H1 (cell line): ENCODE measurements at regions not wholly inside any gene's neighbourhood (a gene's known extent, or its start where the extent isn't known, plus 50 kb on each side); places are given as distances from the start of the nearest gene placed in this dataset.

Experiments used
- CTCF ChIA-PET: fragments of 300-600 bp; sonication (Branson Sonifier 250); formaldehyde crosslinking; loops from one replicate; lab custom pipeline; 2021; ENCODE audit not compliant: partially characterized antibody; lab: Charles Lee
- POLR2A ChIA-PET: fragments of 300-600 bp; sonication (Branson Sonifier 250); formaldehyde crosslinking; loops from one replicate; lab custom pipeline; 2021; ENCODE audit warnings: inconsistent platforms; ENCODE audit not compliant: partially characterized antibody; lab: Charles Lee
- DNase-seq, 2 experiments: peaks; one replicate each; pipeline versions ENCODE4 v3.0.0 to v3.0.0-alpha.2; 2010 to 2022; ENCODE audit warnings: low spot score in 2 of 2, low read depth in 1 of 2, mixed read lengths in 1 of 2
- FAIRE-seq: peaks from 2 replicates; lab custom pipeline; 2011; peaks lifted over from hg19 to GRCh38; lab: Jason Lieb, UNC
- H2AFZ ChIP-seq: 2 replicates; pipeline ENCODE4 v1.8.1; 2012; ENCODE audit warnings: low read length, inconsistent platforms
- H2AK5ac ChIP-seq: 2 replicates; pipeline ENCODE4 v1.6.1; 2013; ENCODE audit warnings: low read depth, low read length
- H2BK120ac ChIP-seq: replicated peaks from 2 replicates; pipeline ENCODE3; 2013; ENCODE audit warnings: low read depth, low read length, inconsistent platforms
- H2BK12ac ChIP-seq: 2 replicates; pipeline ENCODE4 v1.6.1; 2013; ENCODE audit warnings: low read depth, low read length
- H2BK15ac ChIP-seq: 2 replicates; pipeline ENCODE4 v1.6.1; 2013; ENCODE audit warnings: low read length
- H2BK20ac ChIP-seq: 2 replicates; pipeline ENCODE4 v1.6.1; 2013; ENCODE audit warnings: low read length
- H2BK5ac ChIP-seq: 2 replicates; pipeline ENCODE4 v1.6.1; 2013; ENCODE audit warnings: low read depth, low read length
- H3K14ac ChIP-seq: 2 replicates; pipeline ENCODE4 v1.6.1; 2013; ENCODE audit warnings: inconsistent platforms; ENCODE audit not compliant: insufficient read length
- H3K18ac ChIP-seq: 2 replicates; pipeline ENCODE4 v1.6.1; 2013; ENCODE audit warnings: low read length; ENCODE audit errors: extremely low read depth
- H3K23ac ChIP-seq: 2 replicates; pipeline ENCODE4 v1.6.1; 2013; ENCODE audit warnings: inconsistent platforms; ENCODE audit not compliant: insufficient read length
- H3K23me2 ChIP-seq: 2 replicates; pipeline ENCODE4 v1.6.1; 2013; ENCODE audit warnings: low read depth, low read length
- H3K27ac ChIP-seq: 2 replicates; pipeline ENCODE4 v1.6.1; 2011; ENCODE audit warnings: low read depth, low read length, inconsistent platforms
- H3K27me3 ChIP-seq, 4 experiments: replicated peaks in 1 of 4; 1 replicate in 1 of 4; 2 replicates in 3 of 4; pipeline versions ENCODE4 v1.6.1 to v1.8.1; 2011 to 2013; ENCODE audit warnings: low read length in 3 of 4, mild to moderate bottlenecking in 3 of 4, inconsistent platforms in 2 of 4, mixed read lengths in 2 of 4, moderate library complexity in 1 of 4; ENCODE audit not compliant: control insufficient read depth in 3 of 4, insufficient read depth in 3 of 4; ENCODE audit errors: extremely low read depth in 1 of 4
- H3K36me3 ChIP-seq, 4 experiments: 2 replicates each; pipeline versions ENCODE4 v1.6.1 to v1.8.1; 2011 to 2013; ENCODE audit warnings: mild to moderate bottlenecking in 4 of 4, low read length in 3 of 4, moderate library complexity in 2 of 4, control low read depth in 1 of 4, inconsistent platforms in 1 of 4; ENCODE audit not compliant: insufficient read depth in 4 of 4, control insufficient read depth in 2 of 4
- H3K4ac ChIP-seq: replicated peaks from 2 replicates; pipeline ENCODE3; 2013; ENCODE audit warnings: low read length, low read depth, mixed read lengths, inconsistent platforms; ENCODE audit not compliant: insufficient read length
- H3K4me1 ChIP-seq, 4 experiments: replicated peaks in 1 of 4; 1 replicate in 1 of 4; 2 replicates in 3 of 4; pipeline versions ENCODE4 v1.6.1 to v1.8.1; 2011 to 2013; ENCODE audit warnings: low read length in 3 of 4, inconsistent platforms in 2 of 4, mixed read lengths in 1 of 4; ENCODE audit not compliant: insufficient read depth in 4 of 4, control insufficient read depth in 3 of 4
- H3K4me2 ChIP-seq, 2 experiments: 2 replicates each; pipeline versions ENCODE4 v1.6.1 to v1.8.1; 2011 to 2013; ENCODE audit warnings: low read depth in 2 of 2, low read length in 2 of 2, control low read depth in 1 of 2, inconsistent platforms in 1 of 2, mild to moderate bottlenecking in 1 of 2; ENCODE audit not compliant: insufficient read depth in 1 of 2
- H3K4me3 ChIP-seq, 4 experiments: fragments of 200-600, 300-600 bp in 1 of 4; sonication (generic), shearing (Covaris generic), sonication (Bioruptor Twin) in 1 of 4; 2 replicates each; pipeline versions ENCODE4 v1.5.1 to v1.8.1; 2011 to 2016; ENCODE audit warnings: low read length in 4 of 4, low read depth in 3 of 4, control low read depth in 2 of 4, inconsistent platforms in 2 of 4, mild to moderate bottlenecking in 2 of 4, mixed read lengths in 1 of 4, moderate library complexity in 1 of 4; ENCODE audit not compliant: insufficient read depth in 2 of 4; ENCODE audit errors: extremely low read depth in 1 of 4
- H3K56ac ChIP-seq: replicated peaks from 2 replicates; pipeline ENCODE3; 2013; ENCODE audit warnings: low read depth, mild to moderate bottlenecking, mixed read lengths, low read length, inconsistent platforms; ENCODE audit not compliant: insufficient read length
- H3K79me1 ChIP-seq: 2 replicates; pipeline ENCODE4 v1.6.1; 2013; ENCODE audit warnings: low read depth, low read length, control low read depth
- H3K79me2 ChIP-seq, 2 experiments: 2 replicates each; pipeline versions ENCODE4 v1.6.1 to v1.8.1; 2012 to 2013; ENCODE audit warnings: low read length in 2 of 2, mild to moderate bottlenecking in 2 of 2, inconsistent platforms in 1 of 2; ENCODE audit not compliant: insufficient read depth in 2 of 2, control insufficient read depth in 1 of 2
- H3K9ac ChIP-seq, 4 experiments: replicated peaks in 1 of 4; 1 replicate in 1 of 4; 2 replicates in 3 of 4; pipeline versions ENCODE4 v1.6.1 to v1.8.1; 2011 to 2013; ENCODE audit warnings: low read depth in 3 of 4, low read length in 3 of 4, control low read depth in 2 of 4, mild to moderate bottlenecking in 2 of 4, moderate library complexity in 2 of 4, inconsistent platforms in 1 of 4; ENCODE audit errors: extremely low read depth in 1 of 4
- H3K9me3 ChIP-seq, 2 experiments: 2 replicates each; pipeline versions ENCODE4 v1.6.1 to v1.8.1; 2012 to 2013; ENCODE audit warnings: mild to moderate bottlenecking in 2 of 2, moderate library complexity in 2 of 2, control low read depth in 1 of 2, inconsistent platforms in 1 of 2, low read depth in 1 of 2, low read length in 1 of 2, mixed read lengths in 1 of 2; ENCODE audit not compliant: insufficient read depth in 2 of 2
- H4K20me1 ChIP-seq, 2 experiments: replicated peaks in 1 of 2; 2 replicates each; pipeline versions ENCODE3 to v1.8.1; 2011 to 2013; ENCODE audit warnings: inconsistent platforms in 2 of 2, low read length in 2 of 2, mild to moderate bottlenecking in 1 of 2; ENCODE audit not compliant: insufficient read depth in 2 of 2, control insufficient read depth in 1 of 2
- H4K5ac ChIP-seq: 2 replicates; pipeline ENCODE4 v1.6.1; 2013; ENCODE audit warnings: low read length, low read depth, mixed read lengths, inconsistent platforms; ENCODE audit not compliant: insufficient read length
- H4K8ac ChIP-seq: 2 replicates; pipeline ENCODE4 v1.8.0; 2013; ENCODE audit warnings: mild to moderate bottlenecking, moderate library complexity, low read length, inconsistent platforms; ENCODE audit not compliant: insufficient read depth; ENCODE audit errors: extremely low read depth
- H4K91ac ChIP-seq: replicated peaks from 2 replicates; pipeline ENCODE3; 2013; ENCODE audit warnings: low read length, mixed read lengths, inconsistent platforms; ENCODE audit not compliant: insufficient read length
- BACH1 ChIP-seq: IDR thresholded peaks from 2 replicates; pipeline ENCODE4 v1.6.1; 2012; ENCODE audit warnings: low read length, improper control_type of control experiment
- EZH2 ChIP-seq: fragments of 200-600 bp; sonication (generic); IDR thresholded peaks from 2 replicates; pipeline ENCODE4 v1.7.1; 2012; ENCODE audit warnings: low read depth, mild to moderate bottlenecking, moderate library complexity, low read length, inconsistent platforms; ENCODE audit not compliant: severe bottlenecking
- JUN ChIP-seq: IDR thresholded peaks from 2 replicates; pipeline ENCODE4 v1.6.1; 2011; ENCODE audit warnings: low read depth, mild to moderate bottlenecking, improper control_type of control experiment, low read length
- SIRT6 ChIP-seq: IDR thresholded peaks from one replicate; pipeline ENCODE4 v1.7.1; 2012; ENCODE audit warnings: low read length, inconsistent platforms
- SIX5 ChIP-seq: IDR thresholded peaks from 2 replicates; pipeline ENCODE4 v1.6.1; 2011; ENCODE audit warnings: mild to moderate bottlenecking, low read depth, low read length
- ZNF274 ChIP-seq: IDR thresholded peaks from 2 replicates; pipeline ENCODE4 v1.7.0; 2012; ENCODE audit warnings: low read length, borderline replicate concordance; ENCODE audit errors: extremely low read depth
- WGBS, 2 experiments: shearing (Covaris generic) in 1 of 2; methylation state at CpG; one replicate each; pipeline versions ENCODE4 v1.1.6 to v1.1.7; 2013 to 2015; ENCODE audit warnings: low lambda C conversion rate in 2 of 2, mixed read lengths in 2 of 2, inconsistent platforms in 1 of 2, low coverage in 1 of 2, missing lambda C conversion rate in 1 of 2; ENCODE audit not compliant: insufficient replicate concordance in 2 of 2, insufficient coverage in 1 of 2, insufficient read length in 1 of 2; ENCODE audit errors: extremely low coverage in 1 of 2, missing lambda C conversion rate in 1 of 2; 5-methylcytosine and 5-hydroxymethylcytosine counted together
- TF ChIP-seq, protein P1 (sequence below): IDR thresholded peaks from 2 replicates; pipeline ENCODE4 v1.6.1; 2011; ENCODE audit warnings: low read depth, mild to moderate bottlenecking, low read length; ENCODE audit not compliant: insufficient read depth

DNA sequence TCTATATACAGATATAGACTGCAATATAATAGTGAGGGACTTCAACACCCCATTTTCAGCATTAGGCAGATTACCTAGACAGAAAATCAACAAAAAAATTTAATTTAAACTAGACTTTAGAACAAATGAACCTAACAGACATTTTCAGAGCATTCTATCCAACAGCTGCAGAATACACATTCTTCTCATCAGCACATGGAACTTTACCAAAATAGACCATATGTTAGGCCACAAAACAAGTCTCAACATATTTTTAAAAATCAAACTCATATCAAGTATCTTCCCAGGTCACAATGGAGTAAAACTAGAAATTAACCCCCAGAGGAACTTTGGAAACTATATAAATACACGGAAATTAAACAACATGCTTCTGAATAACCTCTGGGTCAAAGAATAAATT lies 169.6 kb downstream of the MTERF1 start:
- Histone ChIP-seq H3K27me3 (no peaks in the 10 kb centered on the region), H3K4me3 (no peak overlapping the region)
- no peak for TF ChIP-seq BACH1
- TF ChIP-seq JUN: no peak
- TF ChIP-seq SIRT6: no peak
- TF ChIP-seq EZH2: no peak
- TF ChIP-seq ZNF274: no peak
- TF ChIP-seq, protein P1, sequence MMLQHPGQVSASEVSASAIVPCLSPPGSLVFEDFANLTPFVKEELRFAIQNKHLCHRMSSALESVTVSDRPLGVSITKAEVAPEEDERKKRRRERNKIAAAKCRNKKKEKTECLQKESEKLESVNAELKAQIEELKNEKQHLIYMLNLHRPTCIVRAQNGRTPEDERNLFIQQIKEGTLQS: no peak
- TF ChIP-seq SIX5: no peak

More for the DNA sequence above, 169.6 kb downstream of the MTERF1 start:
- no peak overlapping the region for H2BK12ac ChIP-seq
- no peaks in the 10 kb centered on the region for H3K36me3 ChIP-seq
- H2AK5ac ChIP-seq: no peak overlapping the region
- H3K79me1 ChIP-seq: no peaks in the 10 kb centered on the region
- no peak overlapping the region for H2BK120ac ChIP-seq
- H3K9ac ChIP-seq: no peak overlapping the region
- H3K79me2 ChIP-seq: no peaks in the 10 kb centered on the region
- no peak overlapping the region for H3K27ac ChIP-seq
- H4K5ac ChIP-seq: no peak overlapping the region
- H3K23me2 ChIP-seq: no peaks in the 10 kb centered on the region
- DNase-seq (no peak), FAIRE-seq (no peak)
- H3K4me1 ChIP-seq: no peaks in the 10 kb centered on the region
- H2BK15ac ChIP-seq: no peak overlapping the region
- no peak overlapping the region for H4K8ac ChIP-seq
- H2AFZ ChIP-seq: no peak overlapping the region
- H3K4me2 ChIP-seq: no peak overlapping the region
- ChIA-PET POLR2A (no interaction called here), CTCF (no interaction called here)
- H4K20me1 ChIP-seq: no peaks in the 10 kb centered on the region
- 96% methylated on average over 1 of the region's 1 CpG; no CpG with 5 or more reads in 1 of the 2 experiments for WGBS, 2 experiments
- no peak overlapping the region for H3K4ac ChIP-seq
- H4K91ac ChIP-seq: no peak overlapping the region
- H3K23ac ChIP-seq: no peak overlapping the region
- no peak overlapping the region for H3K56ac ChIP-seq
- H2BK20ac ChIP-seq: no peak overlapping the region
- no peaks in the 10 kb centered on the region for H3K9me3 ChIP-seq
- no peak overlapping the region for H3K18ac ChIP-seq
- H3K14ac ChIP-seq: no peak overlapping the region
- H2BK5ac ChIP-seq: no peak overlapping the region
